Uterus (tissue), 2 donors: ENCODE measurements at regions not wholly inside any gene's neighbourhood (a gene's known extent, or its start where the extent isn't known, plus 50 kb on each side); places are given as distances from the start of the nearest gene placed in this dataset.

Experiments used
- POLR2A ChIP-seq, 2 donors: fragments of 450-650 bp; IDR thresholded peaks; one replicate each; pipeline ENCODE4 v1.6.1; 2016; ENCODE audit warnings: antibody characterized with exemption in 2 of 2, mild to moderate bottlenecking in 1 of 2, moderate library complexity in 1 of 2
- TF ChIP-seq, protein P1 (sequence below), 4 experiments: fragments of 200-600 bp in 2 of 4; fragments of 450-650 bp in 2 of 4; sonication (generic) in 2 of 4; IDR thresholded peaks; one replicate each; pipeline ENCODE4 v1.5.1; 2016 to 2019; ENCODE audit warnings: antibody characterized with exemption in 4 of 4, mild to moderate bottlenecking in 2 of 4, moderate library complexity in 1 of 4

- TF ChIP-seq, protein P1, sequence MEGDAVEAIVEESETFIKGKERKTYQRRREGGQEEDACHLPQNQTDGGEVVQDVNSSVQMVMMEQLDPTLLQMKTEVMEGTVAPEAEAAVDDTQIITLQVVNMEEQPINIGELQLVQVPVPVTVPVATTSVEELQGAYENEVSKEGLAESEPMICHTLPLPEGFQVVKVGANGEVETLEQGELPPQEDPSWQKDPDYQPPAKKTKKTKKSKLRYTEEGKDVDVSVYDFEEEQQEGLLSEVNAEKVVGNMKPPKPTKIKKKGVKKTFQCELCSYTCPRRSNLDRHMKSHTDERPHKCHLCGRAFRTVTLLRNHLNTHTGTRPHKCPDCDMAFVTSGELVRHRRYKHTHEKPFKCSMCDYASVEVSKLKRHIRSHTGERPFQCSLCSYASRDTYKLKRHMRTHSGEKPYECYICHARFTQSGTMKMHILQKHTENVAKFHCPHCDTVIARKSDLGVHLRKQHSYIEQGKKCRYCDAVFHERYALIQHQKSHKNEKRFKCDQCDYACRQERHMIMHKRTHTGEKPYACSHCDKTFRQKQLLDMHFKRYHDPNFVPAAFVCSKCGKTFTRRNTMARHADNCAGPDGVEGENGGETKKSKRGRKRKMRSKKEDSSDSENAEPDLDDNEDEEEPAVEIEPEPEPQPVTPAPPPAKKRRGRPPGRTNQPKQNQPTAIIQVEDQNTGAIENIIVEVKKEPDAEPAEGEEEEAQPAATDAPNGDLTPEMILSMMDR (IDR thresholded peaks at IDR 0.05), result no peak
- no peak for TF ChIP-seq POLR2A (IDR thresholded peaks at IDR 0.05)
Measured at GRCh38 chr12:71354871-71355270, 84.7 kb upstream of the LGR5 start.
